ENCODE measurements at regions not wholly inside any gene's neighbourhood (a gene's known extent, or its start where the extent isn't known, plus 50 kb on each side); places are given as distances from the start of the nearest gene placed in this dataset.

GRCh38 chr6:15113587-15113986 lies 132.3 kb upstream of the JARID2 start:
- Histone ChIP-seq H3K4me3 (ENCODE audit: low read depth, low read length) (no peak overlapping the region), H3K27me3 (ENCODE audit: control insufficient read depth, insufficient read depth, low read length) (no peaks in the 10 kb centered on the region), H3K36me3 (ENCODE audit: control insufficient read depth, insufficient read depth, low read length) (no peaks in the 10 kb centered on the region)
- DNase-seq (ENCODE audit: low read depth) = no peak
- TF ChIP-seq CTCF (IDR thresholded peaks at IDR 0.05; ENCODE audit: insufficient read depth, low read length, poor library complexity, severe bottlenecking) = no peak

DNA sequence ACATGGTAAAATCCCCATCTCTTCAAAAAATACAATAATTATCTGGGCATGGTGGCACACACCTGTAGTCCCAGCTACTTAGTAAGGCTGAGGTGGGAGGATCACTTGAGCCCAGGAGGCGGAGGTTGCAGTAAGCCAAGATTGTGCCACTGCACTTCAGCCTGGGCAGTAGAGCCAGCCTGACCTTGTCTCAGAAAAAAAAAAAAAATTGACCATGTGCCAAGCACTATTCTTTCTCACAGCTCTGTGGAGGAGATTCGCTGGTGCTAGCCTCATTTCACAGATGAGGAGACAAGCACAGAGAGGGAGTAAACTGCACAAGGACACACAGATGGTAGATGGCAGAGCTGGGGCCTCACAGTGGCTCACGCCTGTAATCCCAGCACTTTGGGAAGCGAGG lies 131.8 kb upstream of the JARID2 start:
- no peak for DNase-seq (ENCODE audit: low read depth)
- Histone ChIP-seq H3K27me3 (ENCODE audit: control insufficient read depth, insufficient read depth, low read length) (no peaks in the 10 kb centered on the region), H3K4me3 (ENCODE audit: low read depth, low read length) (no peak overlapping the region), H3K36me3 (ENCODE audit: control insufficient read depth, insufficient read depth, low read length) (no peaks in the 10 kb centered on the region)
- TF ChIP-seq CTCF (IDR thresholded peaks at IDR 0.05; ENCODE audit: insufficient read depth, low read length, poor library complexity, severe bottlenecking) = no peak

GRCh38 chr6:15116889-15117288 lies 129.0 kb upstream of the JARID2 start:
- Histone ChIP-seq H3K36me3 (ENCODE audit: control insufficient read depth, insufficient read depth, low read length) (no peaks in the 10 kb centered on the region), H3K27me3 (ENCODE audit: control insufficient read depth, insufficient read depth, low read length) (no peaks in the 10 kb centered on the region), H3K4me3 (ENCODE audit: low read depth, low read length) (no peak overlapping the region)
- TF ChIP-seq CTCF (IDR thresholded peaks at IDR 0.05; ENCODE audit: insufficient read depth, low read length, poor library complexity, severe bottlenecking) = no peak
- DNase-seq (ENCODE audit: low read depth) = no peak

DNA sequence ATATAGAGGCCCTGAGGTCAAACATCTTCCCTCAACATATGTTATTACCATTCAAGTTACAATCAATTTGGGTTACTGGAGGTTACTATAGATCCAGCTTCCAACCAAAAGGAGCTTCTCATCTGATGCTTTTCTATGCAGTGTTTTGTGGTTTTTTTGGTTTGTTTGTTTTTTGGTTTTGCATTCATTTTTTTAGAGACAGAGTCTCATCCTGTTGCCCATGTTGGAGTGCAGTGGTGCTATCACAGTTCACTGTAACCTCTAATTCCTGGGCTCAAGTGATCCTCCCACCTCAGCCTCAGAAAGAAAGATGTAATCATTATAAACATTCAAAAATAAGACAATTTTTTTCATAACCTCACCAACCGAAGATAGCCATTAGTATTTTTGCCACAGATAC lies 124.4 kb upstream of the JARID2 start:
- no peak overlapping the region for H3K4me3 ChIP-seq (ENCODE audit: low read depth, low read length)
- DNase-seq (ENCODE audit: low read depth) = no peak
- TF ChIP-seq CTCF (IDR thresholded peaks at IDR 0.05; ENCODE audit: insufficient read depth, low read length, poor library complexity, severe bottlenecking) = no peak
- H3K27me3 ChIP-seq (ENCODE audit: control insufficient read depth, insufficient read depth, low read length) = no peaks in the 10 kb centered on the region
- H3K36me3 ChIP-seq (ENCODE audit: control insufficient read depth, insufficient read depth, low read length) = no peaks in the 10 kb centered on the region

DNA sequence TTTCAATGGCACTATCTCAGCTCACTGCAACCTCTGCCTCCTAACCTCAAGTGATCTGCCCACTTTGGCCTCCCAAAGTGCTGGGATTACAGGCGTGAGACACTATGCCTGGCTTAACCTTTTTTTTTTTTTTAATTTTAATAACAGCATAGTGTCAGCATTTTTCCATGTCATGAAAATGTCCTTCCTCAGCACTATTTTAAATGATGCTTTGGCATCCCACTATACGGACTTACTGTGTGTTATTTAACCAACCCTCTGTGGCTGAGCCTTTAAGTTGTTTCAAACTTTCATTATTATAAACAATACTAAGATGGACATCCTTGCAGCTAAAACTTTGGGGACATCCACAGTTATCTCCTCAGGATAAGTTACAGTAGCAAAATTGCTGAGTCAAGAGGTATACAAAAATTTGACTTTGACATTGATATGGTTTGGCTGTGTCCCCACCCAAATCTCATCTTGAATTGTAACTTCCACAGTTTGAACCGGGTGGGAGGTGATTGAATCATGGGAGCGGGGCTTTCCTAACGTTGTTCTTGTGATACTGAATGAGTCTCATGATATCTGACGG lies 123.8 kb upstream of the JARID2 start:
- no peak for DNase-seq (ENCODE audit: low read depth)
- Histone ChIP-seq H3K36me3 (ENCODE audit: control insufficient read depth, insufficient read depth, low read length) (no peaks in the 10 kb centered on the region), H3K27me3 (ENCODE audit: control insufficient read depth, insufficient read depth, low read length) (no peaks in the 10 kb centered on the region), H3K4me3 (ENCODE audit: low read depth, low read length) (no peak overlapping the region)
- no peak for TF ChIP-seq CTCF (IDR thresholded peaks at IDR 0.05; ENCODE audit: insufficient read depth, low read length, poor library complexity, severe bottlenecking)

DNA sequence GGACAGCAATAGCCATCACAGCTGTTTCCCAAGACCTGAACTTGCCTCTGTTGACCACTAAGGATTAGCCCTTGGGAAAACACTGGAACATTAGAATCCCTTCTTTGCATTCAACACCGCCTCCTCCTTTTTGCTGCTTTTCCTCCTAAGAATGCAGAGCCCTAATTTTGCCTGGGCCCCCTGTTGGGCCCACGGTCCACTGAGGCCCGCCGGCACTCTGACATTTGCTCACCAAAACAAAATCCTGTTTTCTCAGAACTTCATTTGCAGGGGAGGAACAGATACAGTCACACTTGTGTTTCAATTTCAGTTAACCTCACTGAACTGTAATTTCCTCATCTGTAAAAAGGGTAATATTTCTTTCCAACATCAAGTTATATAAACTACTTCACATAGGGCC lies 116.0 kb upstream of the JARID2 start:
- TF ChIP-seq CTCF (IDR thresholded peaks at IDR 0.05; ENCODE audit: insufficient read depth, low read length, poor library complexity, severe bottlenecking) = no peak
- Histone ChIP-seq H3K36me3 (ENCODE audit: control insufficient read depth, insufficient read depth, low read length) (no peaks in the 10 kb centered on the region), H3K4me3 (ENCODE audit: low read depth, low read length) (no peak overlapping the region), H3K27me3 (ENCODE audit: control insufficient read depth, insufficient read depth, low read length) (no peaks in the 10 kb centered on the region)
- no peak for DNase-seq (ENCODE audit: low read depth)
